GM18951 (cell line): ENCODE measurements at regions not wholly inside any gene's neighbourhood (a gene's known extent, or its start where the extent isn't known, plus 50 kb on each side); places are given as distances from the start of the nearest gene placed in this dataset.
"Not testable (repeated sequence)": the region's sequence is repeated elsewhere in the genome, so short reads cannot be mapped to it uniquely, and the experiment has no call there.

ENCODE experiments used
- POLR2A ChIP-seq: IDR thresholded peaks from 4 replicates; pipeline ENCODE4 v1.6.1; 2011; ENCODE audit warnings: mild to moderate bottlenecking; ENCODE audit not compliant: insufficient read length, insufficient read depth; ENCODE audit errors: extremely low read depth
- in situ Hi-C: fragments of 300-500 bp; cut with MboI; formaldehyde crosslinking; loops from one replicate; pipeline ENCODE4 v1.12.0; 2022; ENCODE audit warnings: low sequenced_read_pairs, mixed read lengths, inconsistent platforms; ENCODE audit not compliant: unreplicated experiment

DNA sequence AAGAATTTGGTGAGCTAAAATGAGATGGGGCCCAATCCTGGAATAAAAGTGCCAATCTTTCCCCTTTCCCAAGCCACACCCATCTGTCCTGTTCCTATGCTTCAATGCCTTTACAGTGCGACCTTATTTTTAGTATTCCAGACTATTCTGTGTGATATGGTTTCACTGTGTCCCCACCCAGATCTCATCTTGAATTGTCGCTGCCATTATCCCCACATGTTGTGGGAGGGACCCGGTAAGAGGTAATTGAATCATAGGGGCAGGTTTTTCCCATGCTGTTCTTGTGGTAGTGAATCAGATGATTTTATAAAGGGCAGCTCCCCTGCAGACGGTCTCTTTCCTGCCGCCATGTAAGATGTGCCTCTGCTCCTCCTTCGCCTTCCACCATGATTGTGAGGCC lies 129.3 kb upstream of the KIF26B start:
- in situ Hi-C loops: loop anchor here (25.0 kb wide), 1 partner anchor 163 kb away; the partner anchor contains the start of gene HNRNPU

DNA sequence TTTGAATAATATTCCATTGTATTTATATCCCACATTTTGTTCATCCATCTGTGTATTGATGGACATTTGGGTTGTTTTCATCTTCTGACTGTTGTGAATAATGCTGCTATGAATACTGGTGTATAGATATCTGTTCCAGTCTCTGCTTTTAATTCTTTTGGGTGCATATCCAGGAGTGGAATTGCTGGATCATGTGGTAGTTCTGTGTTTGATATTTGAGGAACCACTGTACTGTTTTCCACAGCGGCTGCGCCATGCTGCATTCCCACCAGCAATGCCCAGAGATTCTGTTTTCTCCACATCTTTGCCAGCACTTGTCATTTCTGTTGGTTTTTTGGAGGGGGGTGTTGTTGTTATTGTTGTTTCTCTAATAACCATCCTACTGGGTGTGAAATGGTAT lies 131.6 kb upstream of the KIF26B start:
- TF ChIP-seq POLR2A: no peak
- in situ Hi-C loops: no loop called here

More for the DNA sequence above, 129.3 kb upstream of the KIF26B start:
- no peak for TF ChIP-seq POLR2A

DNA sequence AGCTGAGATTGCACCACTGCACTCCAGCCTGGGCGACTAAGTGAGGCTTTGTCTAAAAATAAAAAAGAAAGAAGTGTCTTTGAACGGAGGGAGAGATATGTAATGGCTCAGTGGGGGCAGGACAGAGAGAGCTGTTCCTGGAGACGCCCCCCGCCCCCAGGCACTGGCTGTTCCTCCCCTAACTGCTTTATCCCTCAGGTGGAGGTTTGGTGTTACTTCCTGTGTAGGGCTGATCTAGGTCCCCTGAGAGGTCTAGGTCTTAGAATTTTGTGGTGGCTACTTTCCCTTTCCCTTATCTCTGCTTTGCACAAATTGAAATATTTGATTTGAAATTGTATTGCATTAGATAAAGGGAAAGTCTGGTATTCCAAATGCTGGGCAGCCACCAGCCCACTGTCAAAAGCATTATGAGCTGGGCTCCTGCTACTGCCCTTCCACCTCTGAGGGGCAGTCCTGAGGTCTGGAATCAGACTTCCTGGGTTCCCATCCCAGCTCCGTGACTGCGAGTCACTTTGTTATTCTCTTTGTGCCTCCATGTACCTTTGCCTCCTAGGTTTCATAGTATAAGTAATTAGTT lies 134.8 kb upstream of the KIF26B start:
- in situ Hi-C loops: no loop called here
- TF ChIP-seq POLR2A: no peak

DNA sequence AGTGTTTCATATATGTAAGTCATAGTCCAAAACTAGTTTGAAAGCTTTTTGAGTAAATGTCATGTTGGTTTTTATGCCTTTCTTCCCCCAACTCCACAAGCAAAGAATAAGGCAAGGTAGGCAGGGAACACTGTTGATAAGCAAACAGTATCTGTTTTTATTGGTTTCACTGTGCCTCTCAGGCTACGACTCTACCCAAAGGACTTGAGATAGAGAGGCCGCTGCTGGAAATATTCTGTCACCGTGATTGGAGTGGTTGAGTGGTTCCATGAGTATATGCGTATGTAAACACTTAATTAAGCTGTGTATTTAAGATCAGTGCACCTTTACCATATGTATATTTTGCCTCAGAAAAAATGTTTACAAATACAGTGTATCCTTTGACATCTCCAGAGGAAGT lies 138.1 kb upstream of the KIF26B start:
- in situ Hi-C loops: no loop called here
- TF ChIP-seq POLR2A: no peak

DNA sequence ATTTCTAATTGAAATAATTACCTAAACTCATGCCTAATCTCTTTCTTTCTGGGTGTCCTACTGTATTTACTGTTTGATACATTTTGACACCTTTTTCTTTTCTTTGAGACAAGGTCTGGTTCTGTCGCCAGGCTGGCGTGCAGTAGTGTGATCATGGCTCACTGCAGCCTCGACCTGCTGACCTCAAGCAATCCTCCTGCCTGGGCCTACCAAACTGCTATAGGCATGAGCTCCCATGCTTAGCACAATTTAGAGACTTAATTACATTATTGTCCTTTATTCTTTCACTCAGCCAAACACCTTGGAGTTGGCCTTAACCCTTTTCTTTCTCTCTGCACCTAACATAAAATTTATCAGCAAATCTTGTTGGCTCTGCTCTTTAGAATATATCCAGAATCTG lies 139.8 kb upstream of the KIF26B start:
- in situ Hi-C loops: no loop called here

DNA sequence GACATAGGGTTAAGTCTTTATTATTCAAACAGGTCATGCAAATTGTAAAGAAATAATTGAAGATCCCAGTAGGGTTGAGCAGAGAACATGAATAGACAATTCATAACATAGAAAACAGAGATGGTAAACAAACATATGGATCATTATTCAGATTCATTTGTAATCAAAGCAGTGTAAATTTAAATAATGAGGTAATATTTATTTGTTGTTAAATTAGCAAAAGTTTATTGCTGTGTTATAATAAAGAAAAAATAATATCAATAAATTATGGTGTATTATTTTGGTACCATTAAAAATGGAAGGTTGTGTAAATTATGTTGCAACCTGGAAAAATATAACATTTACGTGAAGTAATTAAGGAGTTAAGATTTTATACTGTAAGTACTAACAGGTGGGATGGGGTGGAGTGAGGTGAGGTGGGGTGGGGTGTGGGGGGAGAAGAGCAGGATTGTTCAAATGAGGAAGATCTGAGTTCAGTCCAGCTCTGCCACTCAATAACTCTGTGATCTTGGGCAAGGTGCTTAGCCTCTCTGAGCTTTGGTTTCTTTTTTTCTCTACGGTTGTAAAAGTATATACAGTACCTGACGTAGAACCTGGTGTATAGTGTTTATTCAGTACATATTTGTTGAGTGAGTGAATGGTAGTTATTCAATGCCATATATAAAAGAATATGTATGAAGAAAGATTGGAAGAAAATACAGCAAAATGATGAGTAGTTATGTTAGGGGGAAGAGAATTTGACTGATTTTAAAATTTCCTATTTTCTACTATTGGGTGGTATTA lies 140.3 kb upstream of the KIF26B start:
- no peak for TF ChIP-seq POLR2A
- in situ Hi-C loops: no loop called here

More for the DNA sequence above, 139.8 kb upstream of the KIF26B start:
- TF ChIP-seq POLR2A: no peak

DNA sequence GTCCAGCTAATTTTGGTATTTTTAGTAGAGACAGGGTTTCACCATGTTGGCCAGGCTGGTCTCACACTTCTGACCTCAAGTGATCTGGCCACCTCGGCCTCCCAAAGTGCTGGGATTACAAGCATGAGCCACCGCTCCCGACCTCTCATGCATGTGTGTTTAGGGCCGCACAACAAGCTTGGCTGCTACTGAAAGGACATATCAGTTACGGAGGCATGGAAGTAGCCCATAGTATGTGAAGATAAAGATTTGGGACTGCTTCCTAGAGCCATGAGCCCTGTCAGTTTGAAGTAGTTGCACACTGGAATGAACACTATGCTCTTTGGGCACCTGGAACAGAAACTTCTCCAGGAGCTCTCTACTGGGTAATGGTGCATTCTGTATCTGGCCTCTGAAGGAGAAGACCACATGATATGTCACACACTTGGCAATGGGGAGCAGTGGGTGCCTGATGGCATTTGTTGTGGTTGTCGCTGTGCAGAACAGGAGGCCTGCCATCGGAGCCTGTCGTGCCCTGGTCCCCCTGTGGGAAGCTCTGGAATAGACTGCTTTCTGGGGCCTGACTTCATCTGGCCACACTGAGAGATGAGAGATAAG lies 144.7 kb upstream of the KIF26B start:
- in situ Hi-C loops: no loop called here
- TF ChIP-seq POLR2A: no peak

DNA sequence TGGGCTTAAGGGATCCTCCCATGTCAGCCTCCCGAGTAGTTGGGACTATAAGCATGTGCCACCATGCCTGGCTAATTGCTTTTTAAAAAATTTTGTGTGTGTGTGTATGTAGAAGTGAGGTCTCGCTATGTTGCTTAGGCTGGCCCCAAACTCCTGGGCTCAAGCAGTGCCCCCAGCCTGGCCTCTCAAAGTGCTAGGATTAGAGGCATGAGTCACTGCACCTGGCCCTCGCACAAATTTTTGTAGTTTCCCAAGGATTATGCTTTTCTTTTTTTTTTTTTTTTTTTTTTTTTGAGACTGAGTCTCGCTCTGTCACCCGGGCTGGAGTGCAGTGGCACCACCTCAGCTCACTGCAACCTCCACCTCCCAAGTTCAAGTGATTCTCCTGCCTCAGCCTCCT lies 144.4 kb upstream of the HNRNPU start:
- no peak for TF ChIP-seq POLR2A
- in situ Hi-C loops: no loop called here

DNA sequence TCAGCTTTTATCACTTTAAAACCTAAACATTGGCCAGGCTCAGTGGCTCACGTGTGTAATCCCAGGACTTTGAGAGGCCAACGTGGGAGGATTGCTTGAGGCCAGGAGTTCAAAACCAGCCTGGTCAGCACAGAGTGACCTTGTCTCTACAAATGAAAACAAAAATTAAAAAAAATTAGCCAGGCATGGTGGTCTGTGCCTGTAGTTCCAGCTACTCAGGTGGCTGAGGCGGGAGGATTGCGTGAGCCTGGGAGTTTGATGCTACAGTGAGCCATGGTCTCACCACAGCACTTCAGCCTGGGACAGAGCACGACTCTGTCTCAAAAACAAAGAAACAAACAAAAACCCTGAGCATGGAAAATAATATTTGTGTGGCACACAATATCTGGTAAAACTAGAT lies 143.5 kb upstream of the HNRNPU start:
- in situ Hi-C loops: no loop called here
- TF ChIP-seq POLR2A: no peak

DNA sequence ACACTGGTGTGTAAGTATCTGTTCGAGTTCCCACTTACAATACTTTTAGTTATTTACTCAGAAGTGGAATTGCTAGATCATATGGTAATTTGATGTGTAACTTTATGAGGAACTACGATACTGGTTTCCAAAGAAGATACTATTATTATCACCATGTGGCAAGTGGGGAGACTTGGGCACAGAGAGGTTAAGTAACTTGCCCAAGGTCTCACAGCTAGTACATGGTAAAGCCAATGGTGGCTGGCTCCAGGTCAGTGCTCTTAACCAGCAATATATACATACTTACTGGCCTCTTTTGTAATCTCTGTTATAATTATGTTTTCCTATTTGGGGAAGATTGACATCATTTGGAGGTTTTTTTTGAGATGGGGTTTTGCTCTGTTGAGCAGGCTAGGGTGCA lies 138.9 kb upstream of the HNRNPU start:
- in situ Hi-C loops: no loop called here
- TF ChIP-seq POLR2A: no peak

DNA sequence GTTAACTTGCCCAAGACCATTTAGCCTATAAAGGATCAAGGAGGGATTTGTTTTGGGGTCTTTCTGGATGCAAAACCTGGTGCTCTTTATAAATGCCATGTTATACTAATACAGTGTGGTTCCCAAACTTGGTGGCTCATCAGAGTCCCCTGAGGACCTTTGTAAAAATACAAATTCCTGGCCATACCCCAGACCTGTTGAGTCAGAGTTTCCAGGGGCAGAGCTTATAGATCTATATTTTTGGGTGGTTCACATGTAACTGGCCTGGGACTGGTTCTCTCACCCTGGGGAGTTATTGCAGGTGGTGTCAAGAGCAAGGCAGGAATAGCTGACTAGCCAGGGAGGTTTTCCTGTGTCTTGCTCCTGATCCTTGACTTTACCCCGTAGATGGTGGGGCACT lies 136.9 kb upstream of the HNRNPU start:
- in situ Hi-C loops: no loop called here
- TF ChIP-seq POLR2A: no peak

DNA sequence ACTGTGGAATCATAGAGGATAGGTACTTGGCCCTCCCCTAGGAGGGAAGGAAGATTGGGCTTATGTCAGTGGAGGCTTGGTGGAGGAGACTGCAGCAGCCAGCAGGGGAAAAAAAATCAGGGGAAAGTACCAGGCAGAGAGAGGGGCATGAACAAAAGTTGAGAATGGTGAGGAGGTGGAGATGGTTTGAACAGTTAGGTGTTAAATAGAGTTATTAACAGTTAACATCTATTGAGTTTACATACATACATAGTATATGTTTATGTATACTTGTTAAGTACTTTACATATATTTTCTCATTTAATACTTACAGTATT lies 136.5 kb upstream of the HNRNPU start:
- in situ Hi-C loops: no loop called here
- no peak for TF ChIP-seq POLR2A

DNA sequence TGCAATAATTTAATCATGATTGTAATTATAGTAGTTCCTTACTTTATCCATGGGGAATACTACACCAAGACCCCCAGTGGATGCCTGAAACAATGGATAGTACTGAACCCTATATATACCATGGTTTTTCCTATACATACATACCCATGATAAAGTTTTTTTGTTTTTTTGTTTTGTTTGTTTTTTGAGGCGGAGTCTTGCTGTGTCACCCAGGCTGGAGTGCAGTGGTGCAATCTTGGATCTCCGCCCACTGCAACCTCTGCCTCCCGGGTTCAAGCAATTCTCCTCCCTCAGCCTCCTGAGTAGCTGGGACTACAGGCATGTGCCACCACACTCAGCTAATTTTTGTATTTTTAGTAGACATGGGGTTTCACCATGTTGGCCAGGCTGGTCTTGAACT lies 135.3 kb upstream of the HNRNPU start:
- in situ Hi-C loops: not testable (repeated sequence)

DNA sequence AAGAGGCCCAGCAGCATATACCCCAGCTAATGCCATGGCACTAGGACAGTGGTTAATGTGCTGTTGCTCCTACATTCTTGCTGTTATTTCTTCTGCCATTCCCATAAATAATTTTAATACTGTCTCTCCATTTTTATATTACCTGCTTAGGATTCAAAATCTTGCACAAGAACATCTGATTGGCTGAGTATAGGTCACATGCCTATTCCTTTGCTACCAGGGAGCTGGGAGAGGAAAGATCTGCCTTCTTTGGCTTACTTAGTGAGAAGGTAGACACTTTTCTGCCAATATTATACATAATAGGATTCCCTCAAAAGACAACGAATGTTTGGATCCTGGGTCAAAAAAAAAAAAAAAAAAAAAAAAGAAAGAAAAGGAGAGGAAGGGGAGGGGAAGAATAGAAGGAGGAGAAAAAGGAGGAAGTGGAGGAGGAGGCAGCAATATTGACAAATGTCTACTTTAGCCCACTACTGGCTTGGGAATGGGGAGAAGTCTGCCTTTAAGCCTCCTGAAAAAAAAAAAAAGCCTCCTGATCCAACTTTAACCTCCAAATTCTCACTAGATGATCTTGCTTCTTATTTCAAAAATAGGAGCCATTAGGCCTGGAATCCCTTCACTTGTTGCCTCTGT lies 134.5 kb upstream of the HNRNPU start:
- in situ Hi-C loops: no loop called here
- TF ChIP-seq POLR2A: no peak
